CD4-positive, alpha-beta memory T cell (primary cell): ENCODE measurements at regions not wholly inside any gene's neighbourhood (a gene's known extent, or its start where the extent isn't known, plus 50 kb on each side); places are given as distances from the start of the nearest gene placed in this dataset.

ENCODE experiments used
- CTCF ChIA-PET: fragments of 350-600 bp; sonication (Branson Sonifier 250); formaldehyde crosslinking; loops from one replicate; lab custom pipeline; 2021; ENCODE audit warnings: inconsistent platforms; ENCODE audit not compliant: partially characterized antibody; lab: Charles Lee
- POLR2A ChIA-PET: fragments of 350-600 bp; sonication (Branson Sonifier 250); formaldehyde crosslinking; loops from one replicate; lab custom pipeline; 2021; ENCODE audit not compliant: partially characterized antibody; lab: Charles Lee
- DNase-seq, 5 donors: peaks; one replicate each; pipeline versions ENCODE4 v3.0.0 to v3.0.0-alpha.2; 2020 to 2022; ENCODE audit warnings: mixed read lengths in 1 of 5
- H3K27ac ChIP-seq: one replicate; pipeline ENCODE4 v1.7.0; 2013; ENCODE audit warnings: low read depth, low read length
- H3K27me3 ChIP-seq: 2 replicates; pipeline ENCODE4 v1.7.0; 2013; ENCODE audit warnings: mild to moderate bottlenecking, low read length, moderate library complexity; ENCODE audit not compliant: insufficient read depth
- H3K36me3 ChIP-seq: 2 replicates; pipeline ENCODE4 v1.7.0; 2013; ENCODE audit warnings: mild to moderate bottlenecking, low read length, moderate library complexity; ENCODE audit not compliant: insufficient read depth
- H3K4me1 ChIP-seq: 2 replicates; pipeline ENCODE4 v1.7.0; 2013; ENCODE audit warnings: mild to moderate bottlenecking, low read length, moderate library complexity; ENCODE audit not compliant: insufficient read depth
- H3K4me3 ChIP-seq, 2 donors: one replicate each; pipeline ENCODE4 v1.7.0; 2013; ENCODE audit warnings: low read length in 2 of 2, mild to moderate bottlenecking in 1 of 2
- H3K9me3 ChIP-seq, 2 donors: one replicate each; pipeline ENCODE4 v1.7.0; 2013; ENCODE audit warnings: low read length in 2 of 2, control low read depth in 1 of 2; ENCODE audit not compliant: control insufficient read depth in 1 of 2
- H3K27ac Mint-ChIP-seq, 7 donors: one replicate each; pipeline ENCODE4 v1.8.0; 2020 to 2021; ENCODE audit warnings: mixed read lengths in 7 of 7, mild to moderate bottlenecking in 6 of 7, inconsistent platforms in 3 of 7, moderate library complexity in 3 of 7
- H3K27me3 Mint-ChIP-seq, 2 donors: one replicate each; pipeline ENCODE4 v1.8.0; 2020 to 2021; ENCODE audit warnings: mixed read lengths in 2 of 2
- H3K36me3 Mint-ChIP-seq, 2 donors: one replicate each; pipeline ENCODE4 v1.8.0; 2020 to 2021; ENCODE audit warnings: mixed read lengths in 2 of 2, inconsistent platforms in 1 of 2, mild to moderate bottlenecking in 1 of 2
- H3K4me1 Mint-ChIP-seq, 4 donors: one replicate each; pipeline ENCODE4 v1.8.0; 2020 to 2021; ENCODE audit warnings: mixed read lengths in 4 of 4, mild to moderate bottlenecking in 1 of 4
- H3K4me3 Mint-ChIP-seq, 8 donors: one replicate each; pipeline ENCODE4 v1.8.0; 2020 to 2021; ENCODE audit warnings: mixed read lengths in 8 of 8, mild to moderate bottlenecking in 7 of 8, moderate library complexity in 6 of 8, inconsistent platforms in 3 of 8
- H3K9me3 Mint-ChIP-seq, 8 donors: one replicate each; pipeline ENCODE4 v1.8.0; 2020 to 2021; ENCODE audit warnings: mixed read lengths in 8 of 8, mild to moderate bottlenecking in 5 of 8, inconsistent platforms in 3 of 8, moderate library complexity in 1 of 8
- intact Hi-C: fragments of 100-400 bp; cut with micrococcal nuclease; formaldehyde crosslinking; loops from one replicate; pipeline ENCODE4 v1.15.1; 2023

- Mint-ChIP-seq H3K36me3 (no peaks in the 10 kb centered on the region), H3K9me3 (no peaks in the 10 kb centered on the region), H3K27ac (no peak overlapping the region), H3K4me3 (no peak overlapping the region), H3K4me1 (no peaks in the 10 kb centered on the region), H3K27me3 (peaks cover 0 to 3% of the 10 kb centered on the region in 2 donors)
- Histone ChIP-seq H3K27ac (no peak overlapping the region), H3K4me1 (no peaks in the 10 kb centered on the region), H3K36me3 (no peaks in the 10 kb centered on the region), H3K9me3 (no peaks in the 10 kb centered on the region), H3K4me3 (no peak overlapping the region), H3K27me3 (no peaks in the 10 kb centered on the region)
- POLR2A ChIA-PET, result no interaction called here
- intact Hi-C loops, result no loop called here
- CTCF ChIA-PET, result interaction anchor here (5.3 kb wide), 1 partner anchor 10 kb away, joined by 43 read pairs; no protein-coding TSS in a partner anchor
- no peak for DNase-seq
These were observed 50.6 kb upstream of the TMEM170B start for GRCh38 chr6:11486959-11487358.

GRCh38 chr6:11486486-11486885, 51.1 kb upstream of the TMEM170B start:
- intact Hi-C loops, result no loop called here
- CTCF ChIA-PET, result interaction anchor here (5.3 kb wide), 1 partner anchor 10 kb away, joined by 43 read pairs; no protein-coding TSS in a partner anchor

GRCh38 chr6:11486051-11486450, 51.5 kb upstream of the TMEM170B start:
- POLR2A ChIA-PET, result no interaction called here

More at GRCh38 chr6:11486486-11486885, 51.1 kb upstream of the TMEM170B start:
- H3K4me1 ChIP-seq, result no peaks in the 10 kb centered on the region
- no peaks in the 10 kb centered on the region for H3K9me3 ChIP-seq
- DNase-seq, result no peak
- H3K36me3 ChIP-seq, result no peaks in the 10 kb centered on the region
- no peak overlapping the region for H3K4me3 ChIP-seq
- H3K27me3 Mint-ChIP-seq, result peaks cover 0 to 3% of the 10 kb centered on the region in 2 donors
- H3K4me1 Mint-ChIP-seq, result no peaks in the 10 kb centered on the region
- no peaks in the 10 kb centered on the region for H3K27me3 ChIP-seq
- POLR2A ChIA-PET, result no interaction called here
- H3K27ac Mint-ChIP-seq, result no peak overlapping the region
- no peak overlapping the region for H3K4me3 Mint-ChIP-seq
- no peak overlapping the region for H3K27ac ChIP-seq
- no peaks in the 10 kb centered on the region for H3K9me3 Mint-ChIP-seq
- no peaks in the 10 kb centered on the region for H3K36me3 Mint-ChIP-seq

DNA sequence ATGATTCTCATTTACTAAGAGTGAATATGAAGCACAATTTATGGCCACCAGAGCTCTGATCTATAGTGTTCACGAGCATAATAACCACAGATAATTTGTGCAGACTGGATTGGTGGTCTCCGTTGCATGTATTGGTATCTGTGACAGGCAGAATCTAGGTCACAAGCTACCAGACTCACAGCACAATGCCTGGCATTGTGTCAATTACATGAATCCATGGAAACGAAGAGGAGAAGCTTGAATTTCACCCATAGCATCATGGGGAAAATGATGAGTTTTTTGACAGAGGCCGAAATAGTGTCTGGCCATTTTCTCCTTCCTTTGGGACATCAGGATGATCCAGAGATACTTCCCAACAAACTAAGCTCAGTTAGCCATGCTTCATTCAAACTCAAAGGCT, 52.3 kb upstream of the TMEM170B start:
- intact Hi-C loops, result no loop called here
- ChIA-PET CTCF (interaction anchor here (1.5 to 5.3 kb wide), 2 partner anchors 11 to 14 kb away, joined by 3 to 43 read pairs; no protein-coding TSS in a partner anchor), POLR2A (no interaction called here)
- no peak overlapping the region for H3K4me3 ChIP-seq
- no peaks in the 10 kb centered on the region for H3K9me3 ChIP-seq
- no peak overlapping the region for H3K4me3 Mint-ChIP-seq
- H3K36me3 Mint-ChIP-seq, result no peaks in the 10 kb centered on the region
- no peaks in the 10 kb centered on the region for H3K36me3 ChIP-seq
- DNase-seq, result no peak
- H3K9me3 Mint-ChIP-seq, result no peaks in the 10 kb centered on the region
- no peaks in the 10 kb centered on the region for H3K4me1 ChIP-seq
- peaks cover 0 to 3% of the 10 kb centered on the region in 2 donors for H3K27me3 Mint-ChIP-seq
- H3K4me1 Mint-ChIP-seq, result no peaks in the 10 kb centered on the region
- H3K27me3 ChIP-seq, result no peaks in the 10 kb centered on the region
- H3K27ac ChIP-seq, result no peak overlapping the region
- H3K27ac Mint-ChIP-seq, result no peak overlapping the region

More at GRCh38 chr6:11486051-11486450, 51.5 kb upstream of the TMEM170B start:
- Mint-ChIP-seq H3K9me3 (no peaks in the 10 kb centered on the region), H3K4me3 (no peak overlapping the region), H3K4me1 (no peaks in the 10 kb centered on the region), H3K27me3 (peaks cover 0 to 3% of the 10 kb centered on the region in 2 donors), H3K27ac (no peak overlapping the region), H3K36me3 (no peaks in the 10 kb centered on the region)
- no peaks in the 10 kb centered on the region for H3K9me3 ChIP-seq
- H3K36me3 ChIP-seq, result no peaks in the 10 kb centered on the region
- H3K27ac ChIP-seq, result no peak overlapping the region
- intact Hi-C loops, result no loop called here
- CTCF ChIA-PET, result interaction anchor here (1.5 to 5.3 kb wide), 2 partner anchors 11 to 14 kb away, joined by 3 to 43 read pairs; no protein-coding TSS in a partner anchor
- H3K27me3 ChIP-seq, result no peaks in the 10 kb centered on the region
- no peaks in the 10 kb centered on the region for H3K4me1 ChIP-seq
- no peak for DNase-seq
- no peak overlapping the region for H3K4me3 ChIP-seq

DNA sequence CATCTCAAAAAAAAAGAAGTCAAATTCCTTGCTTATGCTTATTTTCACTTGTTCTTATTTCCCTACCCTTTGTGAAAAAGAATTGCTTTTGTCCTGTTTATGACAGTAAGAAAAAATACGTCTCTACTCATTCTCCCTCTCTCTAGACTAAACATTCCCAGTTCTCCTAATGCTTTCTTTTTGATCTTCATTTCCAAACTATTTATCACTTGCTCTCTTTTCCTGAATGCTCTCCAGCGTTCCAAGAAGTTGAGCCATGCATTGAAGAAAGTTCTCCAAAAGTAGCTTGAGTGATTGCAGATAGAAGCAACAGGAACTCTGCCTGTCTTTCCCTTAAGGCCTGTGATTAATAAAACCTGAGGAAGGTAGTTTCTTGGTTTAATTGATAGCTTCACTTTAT, 53.1 kb upstream of the TMEM170B start:
- Histone ChIP-seq H3K4me1 (no peaks in the 10 kb centered on the region), H3K27me3 (no peaks in the 10 kb centered on the region), H3K4me3 (no peak overlapping the region), H3K36me3 (no peaks in the 10 kb centered on the region), H3K9me3 (no peaks in the 10 kb centered on the region), H3K27ac (no peak overlapping the region)
- H3K27me3 Mint-ChIP-seq, result peaks cover 0 to 3% of the 10 kb centered on the region in 2 donors
- H3K9me3 Mint-ChIP-seq, result no peaks in the 10 kb centered on the region
- no peaks in the 10 kb centered on the region for H3K36me3 Mint-ChIP-seq
- intact Hi-C loops, result no loop called here
- no peak overlapping the region for H3K27ac Mint-ChIP-seq
- CTCF ChIA-PET, result interaction anchor here (1.5 to 5.3 kb wide), 2 partner anchors 12 to 15 kb away, joined by 3 to 43 read pairs; no protein-coding TSS in a partner anchor
- no peaks in the 10 kb centered on the region for H3K4me1 Mint-ChIP-seq
- POLR2A ChIA-PET, result no interaction called here
- H3K4me3 Mint-ChIP-seq, result no peak overlapping the region
- no peak for DNase-seq

- no peaks in the 10 kb centered on the region for H3K9me3 Mint-ChIP-seq
- CTCF ChIA-PET, result interaction anchor here (1.9 kb wide), 1 partner anchor 14 kb away, joined by 6 read pairs; no protein-coding TSS in a partner anchor
- no peak overlapping the region for H3K4me3 Mint-ChIP-seq
- Histone ChIP-seq H3K36me3 (no peaks in the 10 kb centered on the region), H3K4me3 (no peak overlapping the region), H3K27ac (no peak overlapping the region), H3K27me3 (no peaks in the 10 kb centered on the region), H3K9me3 (no peaks in the 10 kb centered on the region), H3K4me1 (no peaks in the 10 kb centered on the region)
- H3K4me1 Mint-ChIP-seq, result no peaks in the 10 kb centered on the region
- peaks cover 0 to 1% of the 10 kb centered on the region in 2 donors for H3K27me3 Mint-ChIP-seq
- H3K36me3 Mint-ChIP-seq, result no peaks in the 10 kb centered on the region
- DNase-seq, result no peak
- POLR2A ChIA-PET, result no interaction called here
- H3K27ac Mint-ChIP-seq, result peak overlapping the region in 1 of 7 donors; percentile 24
- intact Hi-C loops, result no loop called here
These were observed 54.9 kb upstream of the TMEM170B start for GRCh38 chr6:11482616-11483015.

DNA sequence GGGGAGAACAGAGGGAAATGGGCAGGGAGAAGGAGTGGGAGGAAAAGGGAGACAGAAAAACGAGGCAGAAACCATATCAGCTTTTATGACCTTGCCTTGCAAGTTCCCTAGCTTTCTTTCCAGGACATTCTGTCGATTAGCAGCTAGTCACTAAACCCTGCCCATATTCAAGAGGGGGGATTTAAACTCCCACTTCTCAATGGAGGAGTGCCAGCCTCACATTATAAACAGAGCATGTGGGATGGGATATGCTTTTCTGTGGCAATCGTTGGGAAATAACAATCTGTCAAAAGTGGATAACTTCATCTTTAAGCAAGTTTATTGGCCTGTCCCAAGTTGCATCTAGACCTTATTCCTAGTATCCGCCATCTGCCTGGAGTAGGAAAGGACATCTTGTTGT, 57.0 kb upstream of the TMEM170B start:
- POLR2A ChIA-PET, result no interaction called here
- no peak for DNase-seq
- intact Hi-C loops, result no loop called here
- Mint-ChIP-seq H3K36me3 (no peaks in the 10 kb centered on the region), H3K27ac (no peak overlapping the region), H3K4me1 (no peaks in the 10 kb centered on the region), H3K27me3 (peaks cover 2 to 8% of the 10 kb centered on the region in 2 donors), H3K9me3 (no peaks in the 10 kb centered on the region), H3K4me3 (no peak overlapping the region)
- Histone ChIP-seq H3K4me3 (no peak overlapping the region), H3K36me3 (no peaks in the 10 kb centered on the region), H3K4me1 (no peaks in the 10 kb centered on the region), H3K27me3 (no peaks in the 10 kb centered on the region), H3K9me3 (no peaks in the 10 kb centered on the region), H3K27ac (no peak overlapping the region)
- CTCF ChIA-PET, result interaction anchor here (1.4 kb wide), 1 partner anchor 15 kb away, joined by 6 read pairs; no protein-coding TSS in a partner anchor
